ENCODE measurements at regions not wholly inside any gene's neighbourhood (a gene's known extent, or its start where the extent isn't known, plus 50 kb on each side); places are given as distances from the start of the nearest gene placed in this dataset.

- CTCF ChIA-PET = no interaction called here
- no peaks in the 10 kb centered on the region for H3K27me3 Mint-ChIP-seq (ENCODE audit: unreplicated experiment)
- peaks cover 7% of the 10 kb centered on the region for H3K4me1 Mint-ChIP-seq (ENCODE audit: low read depth, unreplicated experiment)
- no peak overlapping the region for H3K27ac Mint-ChIP-seq (ENCODE audit: unreplicated experiment)
- no peaks in the 10 kb centered on the region for H3K36me3 Mint-ChIP-seq (ENCODE audit: insufficient read depth, unreplicated experiment)
- no peaks in the 10 kb centered on the region for H3K9me3 Mint-ChIP-seq (ENCODE audit: low read depth, unreplicated experiment)
- BruUV-seq (replicated peaks) = no TSS peak
- intact Hi-C loops (cut with micrococcal nuclease; ENCODE audit: unreplicated experiment) = no loop called here
- no peak overlapping the region for H3K4me3 Mint-ChIP-seq (ENCODE audit: low read depth, unreplicated experiment)
- TF ChIP-seq CTCF (IDR thresholded peaks at IDR 0.05; ENCODE audit: unreplicated experiment) = no peak
- no peak for DNase-seq
These were observed 142.1 kb downstream of the PLK2 start for GRCh38 chr5:58317808-58318207.

- no peak for DNase-seq
- Mint-ChIP-seq H3K4me1 (ENCODE audit: low read depth, unreplicated experiment) (peaks cover 7% of the 10 kb centered on the region), H3K36me3 (ENCODE audit: insufficient read depth, unreplicated experiment) (no peaks in the 10 kb centered on the region), H3K27me3 (ENCODE audit: unreplicated experiment) (no peaks in the 10 kb centered on the region), H3K4me3 (ENCODE audit: low read depth, unreplicated experiment) (no peak overlapping the region), H3K9me3 (ENCODE audit: low read depth, unreplicated experiment) (no peaks in the 10 kb centered on the region), H3K27ac (ENCODE audit: unreplicated experiment) (no peak overlapping the region)
- no peak for TF ChIP-seq CTCF (IDR thresholded peaks at IDR 0.05; ENCODE audit: unreplicated experiment)
- CTCF ChIA-PET = interaction anchor here (0.6 kb wide), 1 partner anchor 127 kb away, joined by 3 read pairs; no protein-coding TSS in a partner anchor
- intact Hi-C loops (cut with micrococcal nuclease; ENCODE audit: unreplicated experiment) = no loop called here
- BruUV-seq (replicated peaks) = no TSS peak
These were observed 142.9 kb downstream of the PLK2 start for GRCh38 chr5:58317009-58317408.

- no peak for TF ChIP-seq CTCF (IDR thresholded peaks at IDR 0.05; ENCODE audit: unreplicated experiment)
- intact Hi-C loops (cut with micrococcal nuclease; ENCODE audit: unreplicated experiment) = no loop called here
- H3K4me1 Mint-ChIP-seq (ENCODE audit: low read depth, unreplicated experiment) = peaks cover 7% of the 10 kb centered on the region
These were observed 144.1 kb downstream of the PLK2 start for GRCh38 chr5:58315794-58316193.

GRCh38 chr5:58314356-58315210 lies 145.3 kb downstream of the PLK2 start:
- Mint-ChIP-seq H3K4me1 (ENCODE audit: low read depth, unreplicated experiment) (peaks cover 7% of the 10 kb centered on the region), H3K36me3 (ENCODE audit: insufficient read depth, unreplicated experiment) (no peaks in the 10 kb centered on the region), H3K9me3 (ENCODE audit: low read depth, unreplicated experiment) (no peaks in the 10 kb centered on the region), H3K4me3 (ENCODE audit: low read depth, unreplicated experiment) (no peak overlapping the region), H3K27ac (ENCODE audit: unreplicated experiment) (no peak overlapping the region), H3K27me3 (ENCODE audit: unreplicated experiment) (no peaks in the 10 kb centered on the region)
- CTCF ChIA-PET = no interaction called here
- no peak for DNase-seq
- intact Hi-C loops (cut with micrococcal nuclease; ENCODE audit: unreplicated experiment) = no loop called here
- TF ChIP-seq CTCF (IDR thresholded peaks at IDR 0.05; ENCODE audit: unreplicated experiment) = no peak
- BruUV-seq (replicated peaks) = no TSS peak

More at GRCh38 chr5:58315794-58316193, 144.1 kb downstream of the PLK2 start:
- DNase-seq = no peak
- CTCF ChIA-PET = no interaction called here
- Mint-ChIP-seq H3K36me3 (ENCODE audit: insufficient read depth, unreplicated experiment) (no peaks in the 10 kb centered on the region), H3K27me3 (ENCODE audit: unreplicated experiment) (no peaks in the 10 kb centered on the region), H3K27ac (ENCODE audit: unreplicated experiment) (no peak overlapping the region), H3K9me3 (ENCODE audit: low read depth, unreplicated experiment) (no peaks in the 10 kb centered on the region), H3K4me3 (ENCODE audit: low read depth, unreplicated experiment) (no peak overlapping the region)
- BruUV-seq (replicated peaks) = no TSS peak
